Fibroblast of skin of right biceps (primary cell): ENCODE measurements at regions not wholly inside any gene's neighbourhood (a gene's known extent, or its start where the extent isn't known, plus 50 kb on each side); places are given as distances from the start of the nearest gene placed in this dataset.
A peak's percentile ranks its signal among the peaks of the same experiment; 100 is the strongest.

Experiments used
- DNase-seq: peaks from one replicate; pipeline ENCODE4 v3.0.0-alpha.2; 2013

- peak; percentile 54 for DNase-seq
Measured at GRCh38 chr5:105503950-105504349, 1941.4 kb upstream of the NUDT12 start.

- no peak for DNase-seq
Measured at GRCh38 chr5:105501315-105501714, 1938.7 kb upstream of the NUDT12 start.

GRCh38 chr5:105475401-105475800 is 1912.8 kb upstream of the NUDT12 start:
- DNase-seq = peak; percentile 1

GRCh38 chr5:105462377-105462776 is 1899.8 kb upstream of the NUDT12 start:
- no peak for DNase-seq

- no peak for DNase-seq
Measured at GRCh38 chr5:105460721-105461120, 1898.1 kb upstream of the NUDT12 start.

- DNase-seq = no peak
Measured at GRCh38 chr5:105453216-105453807, 1890.7 kb upstream of the NUDT12 start.

- no peak for DNase-seq
Measured at GRCh38 chr5:105448271-105448670, 1885.7 kb upstream of the NUDT12 start.

- no peak for DNase-seq
Measured at GRCh38 chr5:105430516-105430915, 1867.9 kb upstream of the NUDT12 start.

- DNase-seq = peak; percentile 2
Measured at GRCh38 chr5:105428451-105429380, 1866.1 kb upstream of the NUDT12 start.

- no peak for DNase-seq
Measured at GRCh38 chr5:105414067-105414466, 1851.5 kb upstream of the NUDT12 start.

- no peak for DNase-seq
Measured at GRCh38 chr5:105413406-105413990, 1850.9 kb upstream of the NUDT12 start.

GRCh38 chr5:105409695-105410094 is 1847.1 kb upstream of the NUDT12 start:
- no peak for DNase-seq

GRCh38 chr5:105407200-105407599 is 1844.6 kb upstream of the NUDT12 start:
- no peak for DNase-seq

GRCh38 chr5:105397749-105398148 is 1835.2 kb upstream of the NUDT12 start:
- no peak for DNase-seq

GRCh38 chr5:105392710-105393149 is 1830.1 kb upstream of the NUDT12 start:
- no peak for DNase-seq

- no peak for DNase-seq
Measured at GRCh38 chr5:105392122-105392709, 1829.6 kb upstream of the NUDT12 start.

- no peak for DNase-seq
Measured at GRCh38 chr5:105380126-105380525, 1817.5 kb upstream of the NUDT12 start.

GRCh38 chr5:105371169-105371568 is 1808.6 kb upstream of the NUDT12 start:
- DNase-seq = no peak

- no peak for DNase-seq
Measured at GRCh38 chr5:105350486-105351140, 1788.0 kb upstream of the NUDT12 start.

GRCh38 chr5:105331558-105331957 is 1769.0 kb upstream of the NUDT12 start:
- DNase-seq = no peak

GRCh38 chr5:105330185-105330584 is 1767.6 kb upstream of the NUDT12 start:
- DNase-seq = no peak

- no peak for DNase-seq
Measured at GRCh38 chr5:105304859-105305258, 1742.3 kb upstream of the NUDT12 start.

- no peak for DNase-seq
Measured at GRCh38 chr5:105288946-105289345, 1726.4 kb upstream of the NUDT12 start.
